Tibial nerve (tissue), 4 donors: ENCODE measurements at regions not wholly inside any gene's neighbourhood (a gene's known extent, or its start where the extent isn't known, plus 50 kb on each side); places are given as distances from the start of the nearest gene placed in this dataset.

ENCODE experiments used
- DNase-seq, 2 donors: peaks; one replicate each; pipeline ENCODE4 v3.0.0-alpha.2; 2019; ENCODE audit warnings: low spot score in 2 of 2
- H3K27ac ChIP-seq, 4 donors: fragments of 200-600 bp; sonication (generic) in 3 of 4; one replicate each; pipeline ENCODE4 v1.5.1; 2017 to 2019; ENCODE audit warnings: mild to moderate bottlenecking in 1 of 4
- H3K27me3 ChIP-seq, 2 donors: fragments of 200-600 bp; sonication (generic) in 1 of 2; one replicate each; pipeline versions ENCODE4 v1.5.1 to v1.6.0; 2017 to 2019
- H3K36me3 ChIP-seq, 3 donors: fragments of 200-600 bp; sonication (generic); one replicate each; pipeline ENCODE4 v1.5.1; 2018 to 2019
- H3K4me1 ChIP-seq, 4 donors: fragments of 200-600 bp; sonication (generic) in 3 of 4; one replicate each; pipeline ENCODE4 v1.5.1; 2017 to 2019
- H3K4me3 ChIP-seq, 4 donors: fragments of 200-600 bp; sonication (generic) in 3 of 4; one replicate each; pipeline ENCODE4 v1.5.1; 2017 to 2019; ENCODE audit warnings: mild to moderate bottlenecking in 1 of 4, moderate library complexity in 1 of 4
- H3K9me3 ChIP-seq, 4 donors: fragments of 200-600 bp; sonication (generic) in 3 of 4; one replicate each; pipeline ENCODE4 v1.5.1; 2017 to 2019
- CTCF ChIP-seq, 5 experiments: fragments of 200-600 bp in 3 of 5; fragments of 450-650 bp in 2 of 5; sonication (generic) in 3 of 5; IDR thresholded peaks; one replicate each; pipeline ENCODE4 v1.5.1; 2016 to 2019; ENCODE audit warnings: antibody characterized with exemption in 5 of 5, mild to moderate bottlenecking in 3 of 5, moderate library complexity in 2 of 5
- EP300 ChIP-seq, 2 donors: sonication (generic); formaldehyde crosslinking; IDR thresholded peaks; one replicate each; pipeline ENCODE4 v1.6.1; 2017; ENCODE audit warnings: antibody characterized with exemption in 2 of 2, mild to moderate bottlenecking in 1 of 2
- POLR2A ChIP-seq, 2 donors: fragments of 450-650 bp; IDR thresholded peaks; one replicate each; pipeline ENCODE4 v1.6.1; 2017; ENCODE audit warnings: antibody characterized with exemption in 2 of 2, mild to moderate bottlenecking in 2 of 2, moderate library complexity in 2 of 2
- WGBS, 2 donors: methylation state at CpG; one replicate each; pipeline ENCODE4 v1.1.5; 2018; 5-methylcytosine and 5-hydroxymethylcytosine counted together

GRCh38 chrX:16479206-16479869 is 170.6 kb upstream of the S100G start:
- WGBS, 2 donors = 62 to 68% methylated on average over 5 of the region's 5 CpGs
- no peaks in the 10 kb centered on the region for H3K4me1 ChIP-seq
- no peaks in the 10 kb centered on the region for H3K9me3 ChIP-seq

GRCh38 chrX:16480049-16480448 is 169.9 kb upstream of the S100G start:
- TF ChIP-seq CTCF (IDR thresholded peaks at IDR 0.05) (no peak), POLR2A (IDR thresholded peaks at IDR 0.05) (no peak), EP300 (IDR thresholded peaks at IDR 0.05) (no peak)
- Histone ChIP-seq H3K4me1 (no peaks in the 10 kb centered on the region), H3K9me3 (no peaks in the 10 kb centered on the region), H3K4me3 (no peak overlapping the region), H3K27ac (no peak overlapping the region), H3K27me3 (no peaks in the 10 kb centered on the region), H3K36me3 (no peaks in the 10 kb centered on the region)
- 91 to 99% methylated on average over 4 of the region's 4 CpGs for WGBS, 2 donors
- no peak for DNase-seq

More at GRCh38 chrX:16479206-16479869, 170.6 kb upstream of the S100G start:
- DNase-seq = no peak
- Histone ChIP-seq H3K36me3 (no peaks in the 10 kb centered on the region), H3K4me3 (no peak overlapping the region), H3K27me3 (no peaks in the 10 kb centered on the region), H3K27ac (no peak overlapping the region)
- TF ChIP-seq POLR2A (IDR thresholded peaks at IDR 0.05) (no peak), EP300 (IDR thresholded peaks at IDR 0.05) (no peak), CTCF (IDR thresholded peaks at IDR 0.05) (no peak)

GRCh38 chrX:16484338-16484737 is 165.6 kb upstream of the S100G start:
- no peak for DNase-seq
- TF ChIP-seq CTCF (IDR thresholded peaks at IDR 0.05) (no peak), POLR2A (IDR thresholded peaks at IDR 0.05) (no peak)

GRCh38 chrX:16487620-16488385 is 162.2 kb upstream of the S100G start:
- no peaks in the 10 kb centered on the region for H3K4me1 ChIP-seq
- no peaks in the 10 kb centered on the region for H3K9me3 ChIP-seq
- TF ChIP-seq EP300 (IDR thresholded peaks at IDR 0.05) (no peak), CTCF (IDR thresholded peaks at IDR 0.05) (no peak), POLR2A (IDR thresholded peaks at IDR 0.05) (no peak)
- H3K27me3 ChIP-seq = no peaks in the 10 kb centered on the region
- H3K4me3 ChIP-seq = no peak overlapping the region
- no peaks in the 10 kb centered on the region for H3K36me3 ChIP-seq
- H3K27ac ChIP-seq = no peak overlapping the region
- no peak for DNase-seq
- 86 to 100% methylated on average over 2 of the region's 2 CpGs for WGBS, 2 donors

More at GRCh38 chrX:16484338-16484737, 165.6 kb upstream of the S100G start:
- Histone ChIP-seq H3K9me3 (no peaks in the 10 kb centered on the region), H3K4me3 (no peak overlapping the region), H3K27me3 (no peaks in the 10 kb centered on the region), H3K27ac (no peak overlapping the region), H3K36me3 (no peaks in the 10 kb centered on the region), H3K4me1 (no peaks in the 10 kb centered on the region)

- Histone ChIP-seq H3K27ac (no peak overlapping the region), H3K36me3 (no peaks in the 10 kb centered on the region), H3K4me3 (no peak overlapping the region), H3K9me3 (no peaks in the 10 kb centered on the region), H3K27me3 (no peaks in the 10 kb centered on the region), H3K4me1 (no peaks in the 10 kb centered on the region)
- TF ChIP-seq POLR2A (IDR thresholded peaks at IDR 0.05) = no peak
- TF ChIP-seq CTCF (IDR thresholded peaks at IDR 0.05) = no peak
- no peak for TF ChIP-seq EP300 (IDR thresholded peaks at IDR 0.05)
- DNase-seq = no peak
- whole genome bisulfite sequencing, 2 donors = 73 to 91% methylated on average over 3 of the region's 3 CpGs
Measured at GRCh38 chrX:16488959-16489358, 161.0 kb upstream of the S100G start.
